Neuronal stem cell (in vitro differentiated cells): ENCODE measurements at regions not wholly inside any gene's neighbourhood (a gene's known extent, or its start where the extent isn't known, plus 50 kb on each side); places are given as distances from the start of the nearest gene placed in this dataset.

Source experiments
- DNase-seq: peaks from one replicate; pipeline ENCODE4 v3.0.0-alpha.2; 2013; ENCODE audit warnings: low spot score
- H2AFZ ChIP-seq: one replicate; pipeline ENCODE4 v1.6.1; 2013; ENCODE audit warnings: mild to moderate bottlenecking, low read length, inconsistent platforms
- H2AK5ac ChIP-seq: 2 replicates; pipeline ENCODE4 v1.6.1; 2013; ENCODE audit warnings: low read depth, mild to moderate bottlenecking, inconsistent platforms, low read length, moderate library complexity, mixed read lengths
- H2BK120ac ChIP-seq: 2 replicates; pipeline ENCODE4 v1.6.1; 2013; ENCODE audit warnings: low read depth, mild to moderate bottlenecking, inconsistent platforms, low read length, moderate library complexity, mixed read lengths
- H2BK12ac ChIP-seq: one replicate; pipeline ENCODE4 v1.6.1; 2013; ENCODE audit warnings: low read length, inconsistent platforms
- H2BK15ac ChIP-seq: 2 replicates; pipeline ENCODE4 v1.6.1; 2013; ENCODE audit warnings: mild to moderate bottlenecking, low read length, inconsistent platforms, mixed read lengths
- H2BK5ac ChIP-seq: one replicate; pipeline ENCODE4 v1.6.1; 2013; ENCODE audit warnings: inconsistent platforms, mild to moderate bottlenecking, low read length, moderate library complexity
- H3K14ac ChIP-seq: one replicate; pipeline ENCODE4 v1.6.1; 2013; ENCODE audit warnings: low read length, inconsistent platforms
- H3K18ac ChIP-seq: 2 replicates; pipeline ENCODE4 v1.6.1; 2013; ENCODE audit warnings: low read length, inconsistent platforms
- H3K23ac ChIP-seq: 2 replicates; pipeline ENCODE4 v1.6.1; 2013; ENCODE audit warnings: low read depth, mild to moderate bottlenecking, mixed read lengths, low read length, inconsistent platforms; ENCODE audit not compliant: poor library complexity
- H3K27ac ChIP-seq: replicated peaks from 3 replicates; pipeline ENCODE4 v1.5.1; 2013; ENCODE audit warnings: low read length, inconsistent platforms
- H3K27me3 ChIP-seq, 3 experiments: 2 replicates each; pipeline ENCODE4 v1.6.1; 2013; ENCODE audit warnings: low read length in 3 of 3, mild to moderate bottlenecking in 2 of 3, inconsistent platforms in 1 of 3, low read depth in 1 of 3, mixed read lengths in 1 of 3, moderate library complexity in 1 of 3; ENCODE audit not compliant: control insufficient read depth in 3 of 3, insufficient read depth in 3 of 3
- H3K36me3 ChIP-seq, 2 donors: replicated peaks in 1 of 2; 2 replicates each; pipeline ENCODE4 v1.6.1; 2013; ENCODE audit warnings: low read length in 2 of 2; ENCODE audit not compliant: control insufficient read depth in 2 of 2, insufficient read depth in 2 of 2
- H3K4ac ChIP-seq: 2 replicates; pipeline ENCODE4 v1.6.1; 2013; ENCODE audit warnings: inconsistent platforms, mild to moderate bottlenecking, low read length, moderate library complexity
- H3K4me1 ChIP-seq, 2 donors: 1 replicate in 1 of 2; 2 replicates in 1 of 2; pipeline ENCODE4 v1.6.1; 2013; ENCODE audit warnings: low read length in 2 of 2, low read depth in 1 of 2; ENCODE audit not compliant: control insufficient read depth in 2 of 2, insufficient read depth in 1 of 2
- H3K4me2 ChIP-seq: one replicate; pipeline ENCODE4 v1.6.1; 2013; ENCODE audit warnings: mild to moderate bottlenecking, low read length, inconsistent platforms; ENCODE audit not compliant: insufficient read depth, poor library complexity, severe bottlenecking
- H3K4me3 ChIP-seq, 2 donors: 2 replicates each; pipeline ENCODE4 v1.5.1; 2013; ENCODE audit warnings: low read length in 2 of 2, mild to moderate bottlenecking in 2 of 2, inconsistent platforms in 1 of 2, moderate library complexity in 1 of 2
- H3K79me1 ChIP-seq: one replicate; pipeline ENCODE4 v1.6.1; 2013; ENCODE audit warnings: low read depth, mild to moderate bottlenecking, inconsistent platforms, low read length, moderate library complexity
- H3K9ac ChIP-seq: one replicate; pipeline ENCODE4 v1.6.1; 2013; ENCODE audit warnings: mild to moderate bottlenecking, low read depth, low read length, inconsistent platforms; ENCODE audit not compliant: poor library complexity
- H3K9me3 ChIP-seq, 2 donors: replicated peaks in 1 of 2; 2 replicates each; pipeline versions ENCODE3 to v1.6.1; 2013; ENCODE audit warnings: low read length in 2 of 2, mild to moderate bottlenecking in 2 of 2, inconsistent platforms in 1 of 2, low read depth in 1 of 2, mixed read lengths in 1 of 2, moderate library complexity in 1 of 2; ENCODE audit not compliant: control insufficient read depth in 2 of 2, insufficient read depth in 1 of 2
- H4K8ac ChIP-seq: one replicate; pipeline ENCODE4 v1.6.1; 2013; ENCODE audit warnings: low read depth, mild to moderate bottlenecking, inconsistent platforms, low read length, moderate library complexity
- H4K91ac ChIP-seq: one replicate; pipeline ENCODE4 v1.6.1; 2013; ENCODE audit warnings: low read length, low read depth, mild to moderate bottlenecking, inconsistent platforms; ENCODE audit not compliant: poor library complexity
- WGBS, 2 donors: extraction: QIAGEN DNeasy Blood & Tissue Kit; methylation state at CpG; one replicate each; pipeline ENCODE4 v1.1.7; 2013; ENCODE audit warnings: missing lambda C conversion rate in 2 of 2, mixed read lengths in 1 of 2; ENCODE audit not compliant: insufficient read length in 2 of 2, insufficient replicate concordance in 1 of 2; ENCODE audit errors: extremely low coverage in 2 of 2; 5-methylcytosine and 5-hydroxymethylcytosine counted together

DNA sequence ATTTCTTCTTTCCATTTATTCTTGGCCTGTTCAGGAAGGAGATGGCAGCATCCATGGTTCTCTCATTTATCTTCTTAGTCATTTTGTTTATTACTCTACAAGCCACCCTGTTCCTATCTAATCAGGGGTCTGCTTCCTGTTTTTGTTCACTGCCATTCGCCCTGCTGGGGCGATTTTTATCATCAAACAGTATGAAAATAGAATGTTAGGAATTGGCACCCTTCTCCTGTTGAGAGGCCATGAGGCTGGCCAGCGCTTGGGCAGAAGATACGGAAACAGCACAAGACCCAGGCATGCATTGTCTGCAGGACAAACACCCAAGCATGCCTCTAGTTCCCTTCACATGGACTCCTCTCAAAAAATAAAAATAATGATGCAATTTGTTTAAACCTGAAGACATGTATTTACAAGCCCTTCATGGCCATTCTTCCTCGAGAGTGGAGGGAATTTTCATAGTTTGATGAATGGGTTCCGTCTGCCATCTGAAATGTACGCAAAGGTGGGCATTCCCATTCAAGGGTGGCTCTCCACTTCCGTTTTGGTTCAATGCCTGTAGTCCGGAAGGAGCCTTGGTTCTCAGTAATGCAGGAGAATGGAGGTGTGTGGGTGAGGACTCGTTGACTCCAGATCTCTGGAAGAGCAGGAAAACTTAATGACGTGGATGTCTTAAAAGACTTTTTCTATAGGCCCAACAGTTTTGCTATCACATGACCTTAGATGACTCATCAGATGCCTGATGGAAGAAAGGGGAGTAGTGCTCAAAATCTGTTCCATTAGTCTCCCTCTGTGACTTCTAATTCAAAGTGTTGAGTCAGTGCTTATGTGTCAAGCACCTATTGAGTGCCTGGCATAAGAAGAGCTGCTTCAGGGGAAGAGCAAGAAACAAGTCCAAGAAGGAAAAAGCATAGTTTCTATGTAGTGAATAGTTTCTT lies 252.4 kb upstream of the TBX3 start:
- H3K36me3 ChIP-seq = no peaks in the 10 kb centered on the region
- H4K91ac ChIP-seq = no peak overlapping the region
- H3K4ac ChIP-seq = no peak overlapping the region
- H2AFZ ChIP-seq = no peak overlapping the region
- no peak overlapping the region for H3K4me3 ChIP-seq
- no peak overlapping the region for H3K27ac ChIP-seq
- no peaks in the 10 kb centered on the region for H3K9me3 ChIP-seq
- no peaks in the 10 kb centered on the region for H3K79me1 ChIP-seq
- H3K9ac ChIP-seq = no peak overlapping the region
- no peak overlapping the region for H2AK5ac ChIP-seq
- no peak overlapping the region for H3K18ac ChIP-seq
- no peak overlapping the region for H2BK15ac ChIP-seq
- no peaks in the 10 kb centered on the region for H3K27me3 ChIP-seq
- H3K14ac ChIP-seq = no peak overlapping the region
- no peak overlapping the region for H3K4me2 ChIP-seq
- H3K4me1 ChIP-seq = peaks cover 0 to 5% of the 10 kb centered on the region in 2 donors
- no peak for DNase-seq
- no peak overlapping the region for H2BK120ac ChIP-seq
- no peak overlapping the region for H2BK5ac ChIP-seq
- H2BK12ac ChIP-seq = no peak overlapping the region
- H3K23ac ChIP-seq = no peak overlapping the region
- no peak overlapping the region for H4K8ac ChIP-seq
- WGBS, 2 donors = no CpG with 5 or more reads among the region's 11 CpGs

DNA sequence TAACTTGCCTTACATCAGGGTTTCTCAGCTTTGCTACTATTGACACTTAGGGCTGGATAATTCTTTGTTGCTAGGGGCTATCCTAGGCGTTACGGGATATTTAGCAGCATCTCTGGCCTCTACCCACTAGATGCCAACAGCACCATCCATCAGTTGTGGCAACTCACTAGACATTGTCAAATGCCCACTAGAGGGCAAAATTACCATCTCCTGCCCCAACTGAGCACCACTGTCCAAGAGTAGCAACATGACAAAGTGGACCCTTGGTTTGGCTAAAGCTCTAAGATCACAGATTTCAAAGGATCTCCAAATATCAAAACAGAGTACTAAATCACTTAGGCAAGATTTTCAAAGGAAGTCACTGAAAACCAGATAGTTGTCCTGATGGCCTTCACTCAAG lies 251.7 kb upstream of the TBX3 start:
- no peak overlapping the region for H4K91ac ChIP-seq
- H3K4me1 ChIP-seq = peaks cover 0 to 5% of the 10 kb centered on the region in 2 donors
- H2AK5ac ChIP-seq = no peak overlapping the region
- no peaks in the 10 kb centered on the region for H3K9me3 ChIP-seq
- no peak overlapping the region for H4K8ac ChIP-seq
- no peaks in the 10 kb centered on the region for H3K27me3 ChIP-seq
- no peak overlapping the region for H2BK15ac ChIP-seq
- H2BK5ac ChIP-seq = no peak overlapping the region
- no peak overlapping the region for H3K18ac ChIP-seq
- no peak overlapping the region for H3K4me2 ChIP-seq
- no peaks in the 10 kb centered on the region for H3K36me3 ChIP-seq
- no peak overlapping the region for H2BK120ac ChIP-seq
- no peak overlapping the region for H3K23ac ChIP-seq
- H3K4me3 ChIP-seq = no peak overlapping the region
- no peak overlapping the region for H2AFZ ChIP-seq
- DNase-seq = no peak
- H3K14ac ChIP-seq = no peak overlapping the region
- H3K9ac ChIP-seq = no peak overlapping the region
- no peaks in the 10 kb centered on the region for H3K79me1 ChIP-seq
- H3K4ac ChIP-seq = no peak overlapping the region
- H2BK12ac ChIP-seq = no peak overlapping the region
- no peak overlapping the region for H3K27ac ChIP-seq
- WGBS, 2 donors = no CpG with 5 or more reads among the region's 2 CpGs

DNA sequence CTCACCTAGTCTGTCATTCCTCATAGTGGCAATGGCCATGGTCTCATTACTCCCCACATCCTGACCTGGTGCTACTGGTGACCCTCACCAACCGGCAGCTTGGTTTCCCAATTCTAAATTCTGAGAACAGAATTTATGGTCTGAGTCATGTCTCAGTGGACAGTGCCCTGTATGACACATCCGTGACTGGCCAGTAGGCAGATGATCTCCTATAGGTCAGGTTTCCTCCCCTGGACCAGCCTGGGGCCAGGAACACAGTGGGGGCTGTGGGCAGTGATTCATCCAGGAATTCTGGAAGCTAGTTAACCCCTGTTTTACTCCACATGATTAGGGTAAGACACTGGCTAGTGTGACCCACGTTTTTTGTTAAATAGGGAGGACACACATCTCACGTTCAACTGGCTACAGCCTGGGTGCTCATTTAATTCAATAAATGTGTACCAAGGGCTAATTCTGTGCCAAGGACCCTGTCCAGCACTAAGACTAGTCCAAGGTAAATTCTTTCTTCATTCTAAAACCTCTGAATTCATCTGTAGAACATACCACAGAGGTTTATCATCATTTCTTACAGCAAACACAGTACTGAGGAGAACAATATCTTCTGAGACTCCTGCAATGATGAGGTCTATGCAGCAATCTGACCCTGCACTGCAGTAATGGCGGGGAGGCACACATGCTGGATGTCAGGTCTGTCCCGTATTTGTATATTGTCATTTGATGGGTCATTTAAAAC lies 249.6 kb upstream of the TBX3 start:
- Histone ChIP-seq H3K27me3 (no peaks in the 10 kb centered on the region), H3K36me3 (no peaks in the 10 kb centered on the region), H3K4me1 (peaks cover 0 to 2% of the 10 kb centered on the region in 2 donors), H2BK12ac (no peak overlapping the region), H3K4ac (no peak overlapping the region), H3K14ac (no peak overlapping the region), H4K91ac (no peak overlapping the region), H2AFZ (no peak overlapping the region), H3K4me2 (no peak overlapping the region), H3K18ac (no peak overlapping the region), H2BK15ac (no peak overlapping the region), H2BK120ac (no peak overlapping the region), H3K23ac (no peak overlapping the region), H3K9ac (no peak overlapping the region), H2BK5ac (no peak overlapping the region), H2AK5ac (no peak overlapping the region), H3K27ac (no peak overlapping the region), H3K79me1 (no peaks in the 10 kb centered on the region), H4K8ac (no peak overlapping the region), H3K4me3 (no peak overlapping the region), H3K9me3 (no peaks in the 10 kb centered on the region)
- WGBS, 2 donors = no CpG with 5 or more reads among the region's 6 CpGs
- no peak for DNase-seq

DNA sequence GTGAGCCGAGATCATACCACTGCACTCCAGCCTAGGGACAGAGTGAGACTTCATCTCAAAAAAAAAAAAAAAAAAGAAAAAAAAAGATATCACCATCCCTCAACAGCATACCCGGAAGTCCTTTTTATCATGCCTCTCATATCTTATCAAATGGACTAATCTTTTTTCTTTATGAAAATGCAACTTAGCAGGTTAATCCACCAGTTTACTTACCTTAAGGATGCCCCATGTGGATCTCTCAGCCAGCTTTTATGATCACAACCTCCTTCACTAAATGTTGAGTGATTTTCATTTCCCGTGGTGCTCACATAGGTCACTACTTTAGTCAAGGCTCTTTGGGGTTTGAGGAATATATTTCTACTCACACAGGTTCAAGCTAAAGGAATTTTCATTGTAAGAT lies 248.8 kb upstream of the TBX3 start:
- Histone ChIP-seq H3K4me3 (no peak overlapping the region), H2AFZ (no peak overlapping the region), H3K9ac (no peak overlapping the region), H3K4ac (no peak overlapping the region), H3K23ac (no peak overlapping the region), H3K4me2 (no peak overlapping the region), H3K9me3 (no peaks in the 10 kb centered on the region), H3K36me3 (no peaks in the 10 kb centered on the region), H3K27me3 (no peaks in the 10 kb centered on the region), H3K79me1 (no peaks in the 10 kb centered on the region), H3K27ac (no peak overlapping the region), H3K18ac (no peak overlapping the region), H2BK15ac (no peak overlapping the region), H4K91ac (no peak overlapping the region), H2BK5ac (no peak overlapping the region), H4K8ac (no peak overlapping the region), H2BK120ac (no peak overlapping the region), H3K4me1 (no peaks in the 10 kb centered on the region), H3K14ac (no peak overlapping the region), H2BK12ac (no peak overlapping the region), H2AK5ac (no peak overlapping the region)
- WGBS, 2 donors = no CpG with 5 or more reads among the region's 3 CpGs
- no peak for DNase-seq
